ENCODE measurements at regions not wholly inside any gene's neighbourhood (a gene's known extent, or its start where the extent isn't known, plus 50 kb on each side); places are given as distances from the start of the nearest gene placed in this dataset.
"Not testable (repeated sequence)": the region's sequence is repeated elsewhere in the genome, so short reads cannot be mapped to it uniquely, and the experiment has no call there.

DNA sequence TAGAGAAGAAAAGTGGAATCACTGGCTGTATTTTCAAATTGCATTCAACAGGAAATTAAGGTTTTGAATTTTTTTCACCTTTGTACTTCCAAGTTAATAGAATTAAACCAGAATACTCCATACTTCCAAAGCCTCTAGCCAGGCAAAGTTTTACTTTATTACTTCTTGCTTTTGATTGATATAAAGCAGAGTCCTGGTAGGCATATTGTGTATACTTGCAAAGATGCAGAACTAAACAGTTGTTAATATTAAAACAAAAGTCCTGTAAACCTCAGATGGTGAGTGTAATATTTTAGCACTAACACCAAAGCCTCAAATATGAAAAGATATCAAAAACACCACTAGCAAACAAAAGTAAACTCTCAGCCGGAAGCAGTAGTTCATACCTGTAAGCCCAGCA lies 107.2 kb upstream of the C2CD4B start:
- no peak for DNase-seq

GRCh38 chr15:62275831-62276230 lies 110.7 kb upstream of the C2CD4B start:
- no peak for DNase-seq

GRCh38 chr15:62277816-62278394 lies 112.8 kb upstream of the C2CD4B start:
- no peak for DNase-seq

- DNase-seq: no peak
These were observed 113.4 kb upstream of the C2CD4B start for GRCh38 chr15:62278534-62278933.

DNA sequence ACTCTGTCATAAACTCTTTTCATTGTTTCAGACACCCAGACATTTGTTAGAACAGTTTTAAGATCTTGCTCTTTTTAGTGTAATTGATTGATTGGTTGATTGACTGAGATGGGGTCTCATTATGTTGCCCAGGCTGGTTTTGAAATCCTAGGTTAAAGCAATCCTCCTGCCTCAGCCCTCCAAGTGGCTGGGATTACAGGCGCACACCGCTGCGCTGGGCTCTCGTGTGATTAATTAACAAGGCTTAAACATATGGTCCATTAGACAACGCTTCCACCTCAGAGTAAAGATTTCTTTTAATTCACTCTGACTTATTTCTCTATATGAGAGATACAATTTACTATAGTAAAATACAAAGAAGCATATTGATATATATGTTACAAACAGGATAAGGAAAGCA lies 114.0 kb upstream of the C2CD4B start:
- DNase-seq: no peak

DNA sequence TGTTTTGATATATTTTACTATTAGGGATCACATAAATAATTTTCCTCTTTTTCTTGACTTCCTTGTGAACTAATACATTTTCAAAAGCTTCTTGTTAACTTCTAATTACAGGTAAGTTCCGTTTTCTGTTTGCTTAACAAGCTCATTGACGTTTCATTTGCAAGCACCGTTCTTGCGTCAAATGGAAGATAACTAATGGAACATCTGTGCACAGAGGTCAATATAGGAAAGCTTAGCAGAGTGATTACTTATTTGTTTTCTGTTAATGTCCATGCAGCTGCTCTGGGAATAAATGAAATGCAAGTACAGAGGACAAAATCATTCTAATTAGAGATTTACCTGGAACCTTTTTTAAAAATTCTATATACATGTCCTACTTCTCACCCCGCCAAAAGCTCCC lies 115.5 kb upstream of the C2CD4B start:
- peak; percentile 32 for DNase-seq

DNA sequence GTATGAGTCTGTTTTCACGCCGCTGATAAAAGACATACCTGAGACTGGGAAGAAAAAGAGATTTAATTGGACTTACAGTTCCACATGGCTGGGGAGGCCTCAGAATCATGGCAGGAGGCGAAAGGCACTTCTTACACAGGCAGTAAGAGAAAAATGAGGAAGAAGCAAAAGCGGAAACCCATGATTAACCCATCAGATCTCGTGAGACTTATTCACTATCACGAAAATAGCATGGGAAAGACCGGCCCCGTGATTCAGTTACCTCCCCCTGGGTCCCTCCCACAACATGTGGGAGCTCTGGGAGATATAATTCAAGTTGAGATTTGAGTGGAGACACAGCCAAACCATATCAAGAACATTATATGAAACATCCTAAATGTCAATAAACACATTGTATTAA lies 116.7 kb upstream of the C2CD4B start:
- DNase-seq: not testable (repeated sequence)

GRCh38 chr15:62287066-62287857 lies 122.2 kb upstream of the C2CD4B start:
- DNase-seq: no peak

- DNase-seq: no peak
These were observed 123.4 kb upstream of the C2CD4B start for GRCh38 chr15:62288361-62289017.

GRCh38 chr15:62291262-62291661 lies 126.2 kb upstream of the C2CD4B start:
- DNase-seq: no peak

- no peak for DNase-seq
These were observed 131.8 kb upstream of the C2CD4B start for GRCh38 chr15:62296756-62297507.

DNA sequence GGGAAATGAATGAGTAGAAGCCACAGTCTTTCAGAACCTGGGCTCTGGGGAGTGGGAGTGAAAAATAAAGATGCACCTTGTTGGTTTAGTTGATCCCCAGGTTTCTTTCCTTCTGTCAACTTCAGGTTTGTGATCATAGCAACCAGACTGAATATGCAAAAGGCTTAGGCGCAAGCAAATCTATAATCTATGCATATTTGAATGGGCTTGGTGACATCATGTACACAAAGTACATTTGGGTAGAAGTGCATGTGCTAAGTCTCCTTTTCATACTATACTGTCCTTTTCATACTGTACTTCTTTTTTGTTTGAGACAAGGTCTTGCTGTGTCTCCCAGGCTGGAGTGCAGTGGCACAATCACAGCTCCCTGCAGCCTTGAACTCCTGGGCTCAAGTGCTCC lies 132.4 kb upstream of the C2CD4B start:
- DNase-seq: no peak

GRCh38 chr15:62297933-62298332 lies 132.8 kb upstream of the C2CD4B start:
- no peak for DNase-seq

DNA sequence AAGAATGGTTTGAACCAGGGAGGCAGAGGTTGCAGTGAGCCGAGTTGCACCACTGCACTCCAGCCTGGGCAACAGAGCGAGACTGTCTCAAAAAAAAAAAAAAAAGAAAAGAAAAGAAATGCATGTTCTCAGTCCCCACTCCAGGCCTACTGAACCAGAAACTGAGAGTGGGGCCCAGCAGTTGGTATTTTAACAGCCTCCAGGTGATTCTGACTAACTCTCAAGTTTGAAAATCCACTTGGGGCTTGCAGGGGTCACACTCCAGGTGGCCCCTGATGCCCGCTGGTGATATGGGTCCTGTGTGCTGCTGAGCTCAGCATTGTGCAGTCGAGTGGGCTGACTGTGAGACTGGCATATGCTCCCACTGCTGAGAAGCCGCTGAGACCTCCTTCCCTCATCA lies 133.7 kb upstream of the C2CD4B start:
- no peak for DNase-seq

DNA sequence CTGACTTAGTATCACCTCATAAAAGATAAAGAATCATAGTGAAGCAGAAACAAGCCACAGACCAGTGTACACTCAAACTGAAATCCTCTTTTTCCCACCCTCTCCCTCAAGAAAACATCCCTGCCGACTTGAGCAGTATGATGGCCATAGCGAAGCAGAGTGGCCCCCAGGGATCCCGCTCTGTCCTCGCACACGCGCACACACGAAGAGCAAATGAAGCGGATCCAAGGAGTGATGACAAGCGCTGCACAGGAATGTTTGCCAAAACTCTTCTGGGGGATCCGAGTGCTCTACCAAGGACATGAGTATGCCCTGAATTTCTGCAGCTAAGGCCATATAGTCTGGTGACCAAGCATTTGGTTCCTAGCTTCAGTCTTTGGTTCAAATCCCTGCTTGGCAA lies 134.5 kb upstream of the C2CD4B start:
- no peak for DNase-seq

DNA sequence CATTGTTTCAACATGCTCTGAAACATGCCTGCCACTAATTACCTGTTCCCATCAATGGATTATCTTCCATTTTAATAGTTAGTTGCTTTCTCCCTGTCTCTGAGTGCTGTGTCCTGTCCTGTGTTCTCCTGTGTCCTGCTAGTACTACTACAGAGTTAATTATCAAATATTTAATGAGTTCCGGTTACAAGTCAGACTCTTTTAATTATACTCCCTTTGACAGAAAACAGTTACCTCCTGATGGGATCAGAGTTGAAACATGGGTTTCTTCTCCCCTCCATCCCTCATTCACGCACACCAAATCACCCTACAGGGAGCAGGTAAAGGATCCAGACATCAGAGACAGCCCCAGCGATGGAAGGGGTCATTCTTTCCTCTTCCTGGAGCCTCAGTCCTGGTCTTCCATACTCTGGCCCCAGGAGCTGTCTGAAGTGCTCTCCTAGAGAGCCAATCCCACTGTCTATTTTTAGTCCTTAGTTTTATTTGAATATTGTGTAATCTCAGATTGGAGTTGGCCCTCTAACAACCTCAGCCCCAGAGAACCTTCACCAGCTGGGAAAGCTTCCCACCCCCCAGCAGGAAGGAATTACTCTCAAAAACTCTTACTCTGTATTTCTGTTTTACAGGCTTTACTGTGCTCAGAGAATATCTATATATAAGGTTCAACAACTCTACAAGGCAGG lies 137.0 kb upstream of the C2CD4B start:
- DNase-seq: no peak

GRCh38 chr15:62306851-62307504 lies 141.9 kb upstream of the C2CD4B start:
- DNase-seq: peak; percentile 78

DNA sequence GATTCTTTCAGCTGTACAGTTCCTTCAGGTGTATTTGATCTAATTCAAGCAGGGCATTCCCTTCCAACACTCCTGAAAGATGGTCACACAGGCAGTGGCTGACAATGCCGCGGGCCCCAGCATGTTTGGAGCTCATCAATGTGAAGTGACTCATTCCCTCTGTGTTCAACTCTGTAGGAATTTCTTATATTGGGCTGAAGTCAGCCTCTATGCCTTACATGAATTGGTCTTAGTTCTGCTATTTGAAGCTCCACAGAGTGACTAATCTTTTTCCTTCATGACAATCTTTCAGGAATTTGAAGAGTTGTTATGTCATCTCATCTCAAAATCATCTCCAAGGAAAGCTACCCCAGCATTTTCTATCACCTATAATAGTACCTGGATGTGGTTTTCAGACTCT lies 142.5 kb upstream of the C2CD4B start:
- DNase-seq: no peak

DNA sequence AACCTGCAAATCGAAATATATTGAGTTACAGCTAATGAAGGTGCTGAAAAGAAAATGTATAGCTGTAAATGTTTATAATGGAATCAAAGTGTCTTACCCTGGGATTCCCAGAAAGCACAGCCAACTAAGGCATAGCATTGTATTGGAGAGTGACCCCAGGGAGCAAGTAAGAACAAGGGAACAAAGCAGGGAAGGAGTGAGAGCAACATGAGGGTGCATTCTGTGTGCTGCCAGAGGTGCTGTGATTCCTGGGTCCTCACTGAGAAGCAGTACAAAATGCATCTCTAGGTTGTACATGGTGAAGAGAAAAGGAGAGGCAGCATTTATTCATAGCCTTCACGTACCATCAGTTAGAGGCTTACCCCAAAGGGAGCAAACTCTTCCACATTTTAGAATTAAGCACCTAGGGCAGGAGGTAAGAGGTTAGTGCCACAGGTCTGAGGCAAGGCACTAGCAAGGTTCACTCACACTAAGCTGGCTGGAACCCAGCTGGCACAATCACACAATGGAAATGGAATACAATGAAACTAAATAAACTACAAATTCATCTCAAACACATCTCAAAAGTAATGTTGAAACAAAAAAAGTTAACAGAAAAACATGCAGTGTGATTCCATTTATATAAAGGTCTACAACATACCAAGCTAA lies 151.5 kb upstream of the C2CD4B start:
- DNase-seq: no peak

GRCh38 chr15:62320259-62320658 lies 155.2 kb upstream of the C2CD4B start:
- DNase-seq: no peak

DNA sequence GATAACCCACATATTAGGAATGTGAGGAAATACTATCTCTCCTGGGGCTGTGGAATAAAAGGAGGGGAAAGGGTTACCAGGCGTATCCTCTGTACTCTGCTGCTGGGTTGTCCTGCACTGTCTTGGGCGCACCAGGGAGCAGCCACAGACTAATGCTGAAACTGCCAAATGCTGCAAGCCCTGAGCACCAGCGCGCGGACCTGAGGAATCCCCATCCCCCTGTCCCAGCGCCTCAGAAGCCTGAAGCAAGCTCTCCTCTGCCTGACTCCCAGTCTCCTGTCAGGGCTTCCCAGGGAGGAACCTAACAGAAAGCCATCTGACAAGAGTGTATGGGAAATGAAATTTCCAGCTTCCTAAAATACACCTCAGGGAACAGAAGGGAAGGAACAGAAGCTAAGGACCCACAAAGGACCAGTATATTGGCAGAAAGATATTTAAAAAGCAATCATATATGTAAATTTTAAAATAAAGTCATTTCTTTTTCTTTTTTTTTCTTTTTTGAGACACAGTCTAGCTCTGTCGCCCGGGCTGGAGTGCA lies 158.3 kb upstream of the C2CD4B start:
- DNase-seq: no peak

- DNase-seq: no peak
These were observed 159.3 kb upstream of the C2CD4B start for GRCh38 chr15:62324382-62324781.
